Panc1 (cell line): ENCODE measurements at regions not wholly inside any gene's neighbourhood (a gene's known extent, or its start where the extent isn't known, plus 50 kb on each side); places are given as distances from the start of the nearest gene placed in this dataset.

Source experiments
- ATAC-seq: fragments of 200-7000 bp; cut with Tn5 transposase; 2 replicates; pipeline ENCODE4 v1.9.1; 2020; ENCODE audit warnings: mild to moderate bottlenecking, moderate library complexity
- BruUV-seq: library from RNA; stranded (reverse); fragments of 400-500 nt; replicated peaks from 2 replicates; lab custom pipeline; 2021; lab: Mats Ljungman, UMichigan
- CTCF ChIA-PET: fragments of 300-600 bp; sonication (Branson Sonifier 250); formaldehyde crosslinking; loops from one replicate; lab custom pipeline; 2022; ENCODE audit warnings: antibody characterized with exemption; lab: Charles Lee
- POLR2A ChIA-PET: fragments of 300-600 bp; sonication (Branson Sonifier 250); formaldehyde crosslinking; loops from one replicate; lab custom pipeline; 2022; ENCODE audit warnings: antibody characterized with exemption; lab: Charles Lee
- DNase-seq: peaks from one replicate; pipeline ENCODE4 v3.0.0-alpha.2; 2010; ENCODE audit warnings: low read depth, low spot score
- H3K27ac ChIP-seq: 2 replicates; pipeline ENCODE4 v1.5.1; 2011; ENCODE audit warnings: mild to moderate bottlenecking, low read length, inconsistent platforms
- H3K27me3 ChIP-seq: fragments of 200-500 bp; sonication (Bioruptor generic); 2 replicates; pipeline ENCODE4 v1.6.0; 2014; ENCODE audit warnings: low read length, inconsistent platforms; ENCODE audit not compliant: control insufficient read depth, insufficient read depth
- H3K36me3 ChIP-seq: fragments of 200-500 bp; sonication (Bioruptor generic); 2 replicates; pipeline ENCODE4 v1.5.1; 2014; ENCODE audit warnings: inconsistent platforms, mild to moderate bottlenecking, low read length, moderate library complexity; ENCODE audit not compliant: control insufficient read depth, insufficient read depth
- H3K4me1 ChIP-seq: 2 replicates; pipeline ENCODE4 v1.5.1; 2011; ENCODE audit warnings: inconsistent platforms, mild to moderate bottlenecking, low read length, moderate library complexity; ENCODE audit not compliant: control insufficient read depth, insufficient read depth
- H3K4me3 ChIP-seq, 2 experiments: 2 replicates each; pipeline ENCODE4 v1.5.1; 2011 to 2012; ENCODE audit warnings: low read depth in 2 of 2, low read length in 2 of 2, mild to moderate bottlenecking in 2 of 2, inconsistent platforms in 1 of 2, moderate library complexity in 1 of 2
- H3K9me3 ChIP-seq: fragments of 200-500 bp; sonication (Bioruptor generic); 2 replicates; pipeline ENCODE4 v1.5.1; 2014; ENCODE audit warnings: low read depth, mild to moderate bottlenecking, inconsistent platforms, low read length, moderate library complexity; ENCODE audit not compliant: control insufficient read depth, insufficient read depth
- CTCF ChIP-seq: fragments of 450-650 bp; IDR thresholded peaks from 2 replicates; pipeline ENCODE4 v1.5.1; 2017; ENCODE audit warnings: mild to moderate bottlenecking
- POLR2AphosphoS5 ChIP-seq: IDR thresholded peaks from 2 replicates; pipeline ENCODE4 v1.6.1; 2012; ENCODE audit warnings: mild to moderate bottlenecking, low read depth, low read length, moderate library complexity
- REST ChIP-seq, 2 experiments: IDR thresholded peaks; 2 replicates each; pipeline ENCODE4 v1.6.1; 2011 to 2012; ENCODE audit warnings: low read depth in 2 of 2, control low read depth in 1 of 2, low read length in 1 of 2, mild to moderate bottlenecking in 1 of 2, moderate library complexity in 1 of 2; ENCODE audit not compliant: insufficient read depth in 1 of 2
- SIN3A ChIP-seq: IDR thresholded peaks from 2 replicates; pipeline ENCODE4 v1.6.1; 2012; ENCODE audit warnings: low read depth, mild to moderate bottlenecking, low read length, moderate library complexity, borderline replicate concordance; ENCODE audit not compliant: insufficient read depth
- TCF7L2 ChIP-seq: IDR thresholded peaks from 2 replicates; pipeline ENCODE4 v1.6.1; 2011; ENCODE audit warnings: mild to moderate bottlenecking, low read depth, low read length, inconsistent platforms
- in situ Hi-C: cut with HindIII; loops from 2 replicates; pipeline ENCODE4 v1.10.0; 2016; ENCODE audit warnings: low sequenced_read_pairs, low pct_unique_long_range_greater_than_20kb
- intact Hi-C: fragments of 100-400 bp; cut with micrococcal nuclease; formaldehyde crosslinking; loops from one replicate; pipeline ENCODE4 v1.10.0; 2022; ENCODE audit not compliant: unreplicated experiment

- CTCF ChIA-PET = no interaction called here
- no peak for DNase-seq
- Histone ChIP-seq H3K4me1 (no peaks in the 10 kb centered on the region), H3K36me3 (no peaks in the 10 kb centered on the region), H3K9me3 (no peaks in the 10 kb centered on the region), H3K27ac (no peak overlapping the region), H3K27me3 (no peaks in the 10 kb centered on the region), H3K4me3 (no peak overlapping the region)
- ATAC-seq = no peak
- POLR2A ChIA-PET = no interaction called here
- intact Hi-C loops = no loop called here
- TF ChIP-seq CTCF = no peak
- TF ChIP-seq TCF7L2 = no peak
- no peak for TF ChIP-seq POLR2AphosphoS5
- no peak for TF ChIP-seq SIN3A
- TF ChIP-seq REST (IDR thresholded peaks at IDR 0.05; ENCODE audit: insufficient read depth in 1 of 2, low read depth in 2 of 2, low read length in 1 of 2) = no peak
- in situ Hi-C loops = no loop called here
- no TSS peak for BruUV-seq
Observed at GRCh38 chr3:87563712-87564111, 287.3 kb upstream of the POU1F1 start.

- ATAC-seq = no peak
- no peaks in the 10 kb centered on the region for H3K4me1 ChIP-seq
- intact Hi-C loops (no loop called here), in situ Hi-C loops (no loop called here)
- H3K27ac ChIP-seq = no peak overlapping the region
- no peak for TF ChIP-seq POLR2AphosphoS5
- no peak for TF ChIP-seq TCF7L2
- no peak for TF ChIP-seq SIN3A
- TF ChIP-seq CTCF = no peak
- TF ChIP-seq REST (IDR thresholded peaks at IDR 0.05; ENCODE audit: insufficient read depth in 1 of 2, low read depth in 2 of 2, low read length in 1 of 2) = no peak
- ChIA-PET POLR2A (no interaction called here), CTCF (no interaction called here)
- no TSS peak for BruUV-seq
- no peaks in the 10 kb centered on the region for H3K36me3 ChIP-seq
- no peaks in the 10 kb centered on the region for H3K27me3 ChIP-seq
- no peaks in the 10 kb centered on the region for H3K9me3 ChIP-seq
- no peak for DNase-seq
- no peak overlapping the region for H3K4me3 ChIP-seq
Observed at GRCh38 chr3:87558492-87558891, 282.1 kb upstream of the POU1F1 start.
